ENCODE measurements at regions not wholly inside any gene's neighbourhood (a gene's known extent, or its start where the extent isn't known, plus 50 kb on each side); places are given as distances from the start of the nearest gene placed in this dataset.

- WGBS, 3 donors, result 26 to 34% (median 28%) methylated on average over 4 of the region's 4 CpGs
- no peak for ATAC-seq
- intact Hi-C loops (cut with DNase I), result no loop called here
Measured at GRCh38 chr16:75927810-75928209, 201.5 kb upstream of the CPHXL start.

GRCh38 chr16:75928295-75928694, 202.0 kb upstream of the CPHXL start:
- H3K4me1 ChIP-seq, result no peaks in the 10 kb centered on the region
- H3K36me3 ChIP-seq (ENCODE audit: insufficient read depth in 1 of 2, low read depth in 1 of 2), result no peaks in the 10 kb centered on the region
- no peak overlapping the region for H3K4me3 ChIP-seq
- no peaks in the 10 kb centered on the region for H3K27me3 ChIP-seq (ENCODE audit: insufficient read depth in 3 of 3, low read length in 2 of 3)
- intact Hi-C loops (cut with DNase I), result no loop called here
- ATAC-seq, result no peak
- no peak for TF ChIP-seq CTCF (IDR thresholded peaks at IDR 0.05)
- WGBS, 3 donors, result 52 to 70% (median 65%) methylated on average over 1 of the region's 1 CpG
- H3K9me3 ChIP-seq, result peaks cover 3% of the 10 kb centered on the region
- no peak for DNase-seq
- no peak overlapping the region for H3K27ac ChIP-seq

More at GRCh38 chr16:75927810-75928209, 201.5 kb upstream of the CPHXL start:
- Histone ChIP-seq H3K4me1 (no peaks in the 10 kb centered on the region), H3K27ac (no peak overlapping the region), H3K27me3 (ENCODE audit: insufficient read depth in 3 of 3, low read length in 2 of 3) (no peaks in the 10 kb centered on the region), H3K9me3 (peaks cover 3% of the 10 kb centered on the region), H3K4me3 (no peak overlapping the region), H3K36me3 (ENCODE audit: insufficient read depth in 1 of 2, low read depth in 1 of 2) (no peaks in the 10 kb centered on the region)
- DNase-seq, result no peak
- TF ChIP-seq CTCF (IDR thresholded peaks at IDR 0.05), result no peak

- Histone ChIP-seq H3K27ac (no peak overlapping the region), H3K4me3 (no peak overlapping the region), H3K9me3 (peaks cover 3% of the 10 kb centered on the region), H3K27me3 (ENCODE audit: insufficient read depth in 3 of 3, low read length in 2 of 3) (no peaks in the 10 kb centered on the region), H3K36me3 (ENCODE audit: insufficient read depth in 1 of 2, low read depth in 1 of 2) (no peaks in the 10 kb centered on the region), H3K4me1 (no peaks in the 10 kb centered on the region)
- no peak for DNase-seq
- TF ChIP-seq CTCF (IDR thresholded peaks at IDR 0.05), result no peak
- intact Hi-C loops (cut with DNase I), result no loop called here
- 68 to 80% (median 73%) methylated on average over 1 of the region's 1 CpG for WGBS, 3 donors
- no peak for ATAC-seq
Measured at GRCh38 chr16:75929046-75929445, 202.8 kb upstream of the CPHXL start.

DNA sequence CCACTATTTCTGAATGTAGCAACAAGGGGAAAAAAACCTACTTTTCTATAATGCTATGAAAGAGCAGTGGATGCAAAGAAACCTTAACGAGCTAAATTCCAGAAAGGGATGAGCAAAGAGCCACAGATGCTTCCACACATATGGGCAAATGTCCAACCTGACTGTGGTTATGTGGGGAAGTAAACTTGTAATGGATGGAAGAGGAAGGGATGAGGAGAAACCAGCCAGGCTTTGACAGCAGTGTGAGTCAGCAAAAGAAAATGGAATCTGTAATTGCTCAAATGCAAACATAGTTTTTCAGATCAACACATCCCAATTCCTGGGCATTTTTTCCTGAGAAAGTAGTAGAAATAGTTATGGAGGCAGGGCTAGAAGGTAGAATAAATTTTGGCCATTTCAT, 204.8 kb upstream of the CPHXL start:
- WGBS, 3 donors, result 44 to 55% (median 50%) methylated on average over 1 of the region's 1 CpG

More for the DNA sequence above, 204.8 kb upstream of the CPHXL start:
- H3K36me3 ChIP-seq (ENCODE audit: insufficient read depth in 1 of 2, low read depth in 1 of 2), result no peaks in the 10 kb centered on the region
- ATAC-seq, result no peak
- no peaks in the 10 kb centered on the region for H3K4me1 ChIP-seq
- H3K9me3 ChIP-seq, result peaks cover 3% of the 10 kb centered on the region
- H3K4me3 ChIP-seq, result no peak overlapping the region
- H3K27ac ChIP-seq, result no peak overlapping the region
- intact Hi-C loops (cut with DNase I), result no loop called here
- no peak for TF ChIP-seq CTCF (IDR thresholded peaks at IDR 0.05)
- DNase-seq, result no peak
- H3K27me3 ChIP-seq (ENCODE audit: insufficient read depth in 3 of 3, low read length in 2 of 3), result no peaks in the 10 kb centered on the region

All from psoas muscle (tissue), 7 donors.